ENCODE measurements at regions not wholly inside any gene's neighbourhood (a gene's known extent, or its start where the extent isn't known, plus 50 kb on each side); places are given as distances from the start of the nearest gene placed in this dataset.

DNA sequence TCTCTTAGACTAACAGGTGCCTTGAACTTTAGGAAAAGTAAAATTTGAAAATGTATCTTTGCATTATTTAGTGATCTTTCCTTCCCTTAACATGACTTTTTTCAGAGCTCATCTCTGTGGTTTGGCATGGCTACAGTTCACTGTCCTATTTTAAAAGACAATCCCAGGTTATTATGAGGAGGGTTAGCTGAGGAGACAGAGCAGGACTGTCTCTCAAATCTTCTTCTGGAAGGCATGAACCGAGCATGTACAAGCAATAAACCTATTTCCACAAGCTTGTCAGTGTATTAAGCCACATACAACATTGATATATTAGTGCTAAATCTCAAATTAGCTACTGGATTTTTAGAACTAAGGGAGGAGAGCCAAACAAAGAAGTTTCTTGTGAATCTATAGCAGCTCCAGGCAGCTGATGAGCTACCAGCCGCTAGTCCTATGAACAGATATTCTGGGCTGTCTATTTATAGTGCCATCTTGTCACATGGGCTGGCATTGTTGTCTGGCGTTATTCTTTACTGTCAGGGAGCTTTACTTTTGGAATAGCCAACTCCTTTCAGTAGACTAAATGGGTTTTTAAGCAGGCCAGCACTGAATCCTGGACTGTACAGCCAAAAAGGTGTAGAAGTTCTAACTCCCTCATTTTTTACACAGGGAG lies 171.2 kb upstream of the ACTBL2 start:
- TF ChIP-seq GATA2 (IDR thresholded peaks at IDR 0.05; ENCODE audit: low read depth, low read length) (no peak), GATA3 (IDR thresholded peaks at IDR 0.05; ENCODE audit: low read depth, low read length) (no peak)
